CD14-positive monocyte (primary cell): ENCODE measurements at regions not wholly inside any gene's neighbourhood (a gene's known extent, or its start where the extent isn't known, plus 50 kb on each side); places are given as distances from the start of the nearest gene placed in this dataset.

ENCODE experiments used
- DNase-seq, 3 donors: peaks; one replicate each; pipeline ENCODE4 v3.0.0-alpha.2; 2011 to 2022
- H2AFZ ChIP-seq: 2 replicates; pipeline ENCODE4 v1.6.0; 2012; ENCODE audit warnings: mild to moderate bottlenecking, low read depth, low read length, inconsistent platforms; ENCODE audit not compliant: insufficient read depth, poor library complexity, severe bottlenecking
- H3K27ac ChIP-seq, 2 donors: 1 replicate in 1 of 2; 2 replicates in 1 of 2; pipeline ENCODE4 v1.5.1; 2012 to 2013; ENCODE audit warnings: low read length in 2 of 2, control low read depth in 1 of 2, inconsistent platforms in 1 of 2, low read depth in 1 of 2, mild to moderate bottlenecking in 1 of 2
- H3K27me3 ChIP-seq, 2 donors: one replicate each; pipeline versions ENCODE4 v1.6.0 to v1.6.1; 2011 to 2013; ENCODE audit warnings: low read length in 2 of 2; ENCODE audit not compliant: control insufficient read depth in 2 of 2, insufficient read depth in 2 of 2
- H3K36me3 ChIP-seq, 2 donors: replicated peaks in 1 of 2; 1 replicate in 1 of 2; 2 replicates in 1 of 2; pipeline versions ENCODE4 v1.5.1 to v1.6.1; 2012 to 2013; ENCODE audit warnings: low read length in 2 of 2, control low read depth in 1 of 2, inconsistent platforms in 1 of 2, mild to moderate bottlenecking in 1 of 2; ENCODE audit not compliant: insufficient read depth in 2 of 2, control insufficient read depth in 1 of 2
- H3K4me1 ChIP-seq, 2 donors: 1 replicate in 1 of 2; 2 replicates in 1 of 2; pipeline versions ENCODE4 v1.5.1 to v1.6.1; 2012 to 2013; ENCODE audit warnings: low read length in 2 of 2, control low read depth in 1 of 2, inconsistent platforms in 1 of 2, mild to moderate bottlenecking in 1 of 2, moderate library complexity in 1 of 2; ENCODE audit not compliant: insufficient read depth in 2 of 2, control insufficient read depth in 1 of 2
- H3K4me2 ChIP-seq: replicated peaks from 2 replicates; pipeline ENCODE3; 2012; ENCODE audit warnings: low read length, moderate library complexity, mild to moderate bottlenecking; ENCODE audit not compliant: poor library complexity, severe bottlenecking; ENCODE audit errors: extremely low read depth
- H3K4me3 ChIP-seq, 3 experiments: fragments of 200-600 bp in 1 of 3; sonication (generic) in 1 of 3; replicated peaks in 1 of 3; 1 replicate in 2 of 3; 2 replicates in 1 of 3; pipeline ENCODE4 v1.5.1; 2011 to 2013; ENCODE audit warnings: low read length in 3 of 3, mild to moderate bottlenecking in 3 of 3, control low read depth in 2 of 3, low read depth in 2 of 3, inconsistent platforms in 1 of 3, moderate library complexity in 1 of 3
- H3K79me2 ChIP-seq: 2 replicates; pipeline ENCODE4 v1.6.0; 2012; ENCODE audit warnings: mild to moderate bottlenecking, control low read depth, inconsistent platforms, low read length, moderate library complexity; ENCODE audit not compliant: insufficient read depth
- H3K9ac ChIP-seq: 2 replicates; pipeline ENCODE4 v1.6.0; 2017; ENCODE audit warnings: low read length, mild to moderate bottlenecking; ENCODE audit not compliant: insufficient read depth, poor library complexity, severe bottlenecking
- H3K9me3 ChIP-seq, 2 donors: replicated peaks in 1 of 2; 1 replicate in 1 of 2; 2 replicates in 1 of 2; pipeline versions ENCODE4 v1.5.1 to v1.6.1; 2012 to 2013; ENCODE audit warnings: low read length in 2 of 2, control low read depth in 1 of 2; ENCODE audit not compliant: control insufficient read depth in 1 of 2, insufficient read depth in 1 of 2
- H4K20me1 ChIP-seq: 2 replicates; pipeline ENCODE4 v1.6.0; 2012; ENCODE audit warnings: mild to moderate bottlenecking, low read length, control low read depth, moderate library complexity; ENCODE audit not compliant: insufficient read depth
- H3K27ac Mint-ChIP-seq, 7 donors: one replicate each; pipeline ENCODE4 v1.8.0; 2020; ENCODE audit warnings: mild to moderate bottlenecking in 7 of 7, mixed read lengths in 7 of 7, moderate library complexity in 6 of 7, inconsistent platforms in 2 of 7
- H3K27me3 Mint-ChIP-seq, 3 donors: one replicate each; pipeline ENCODE4 v1.8.0; 2021 to 2022; ENCODE audit warnings: low read depth in 3 of 3, mild to moderate bottlenecking in 3 of 3, mixed read lengths in 3 of 3, moderate library complexity in 3 of 3, inconsistent platforms in 1 of 3
- H3K36me3 Mint-ChIP-seq, 2 donors: one replicate each; pipeline ENCODE4 v1.8.0; 2020; ENCODE audit warnings: mixed read lengths in 2 of 2, inconsistent platforms in 1 of 2, mild to moderate bottlenecking in 1 of 2
- H3K4me1 Mint-ChIP-seq: one replicate; pipeline ENCODE4 v1.8.0; 2020; ENCODE audit warnings: mild to moderate bottlenecking, mixed read lengths
- H3K4me3 Mint-ChIP-seq, 2 donors: one replicate each; pipeline ENCODE4 v1.8.0; 2020; ENCODE audit warnings: mild to moderate bottlenecking in 2 of 2, mixed read lengths in 2 of 2, moderate library complexity in 1 of 2
- H3K9me3 Mint-ChIP-seq, 7 donors: one replicate each; pipeline ENCODE4 v1.8.0; 2020 to 2022; ENCODE audit warnings: mixed read lengths in 7 of 7, mild to moderate bottlenecking in 6 of 7, moderate library complexity in 6 of 7, inconsistent platforms in 2 of 7
- CTCF ChIP-seq: fragments of 200-600 bp; IDR thresholded peaks from one replicate; pipeline ENCODE4 v1.8.0; 2022; ENCODE audit warnings: antibody characterized with exemption, mild to moderate bottlenecking
- WGBS: methylation state at CpG from one replicate; pipeline ENCODE4 v1.1.5; 2013; ENCODE audit warnings: missing lambda C conversion rate; ENCODE audit not compliant: insufficient coverage; 5-methylcytosine and 5-hydroxymethylcytosine counted together
- intact Hi-C, 2 donors: fragments of 100-400 bp; cut with micrococcal nuclease; formaldehyde crosslinking; loops; one replicate each; pipeline versions ENCODE4 v1.15.0 to v1.15.1; 2023

GRCh38 chr5:104598285-104598684 is 1035.7 kb upstream of the NUDT12 start:
- H3K4me1 ChIP-seq: no peaks in the 10 kb centered on the region
- no peak overlapping the region for H3K9ac ChIP-seq
- H3K36me3 ChIP-seq: no peaks in the 10 kb centered on the region
- peaks cover 0 to 2% of the 10 kb centered on the region in 2 donors for H3K9me3 ChIP-seq
- H3K4me3 ChIP-seq: no peak overlapping the region
- no peak overlapping the region for H3K4me2 ChIP-seq
- H3K79me2 ChIP-seq: no peaks in the 10 kb centered on the region
- no peaks in the 10 kb centered on the region for H4K20me1 ChIP-seq
- intact Hi-C loops: no loop called here
- no peak overlapping the region for H3K27ac ChIP-seq
- Mint-ChIP-seq H3K4me3 (no peak overlapping the region), H3K27me3 (no peaks in the 10 kb centered on the region), H3K9me3 (peaks cover 0 to 15% (median 2%) of the 10 kb centered on the region in 7 donors), H3K36me3 (no peaks in the 10 kb centered on the region), H3K27ac (no peak overlapping the region), H3K4me1 (no peaks in the 10 kb centered on the region)
- no CpG with 5 or more reads among the region's 1 CpG for WGBS
- no peak for TF ChIP-seq CTCF
- DNase-seq: no peak
- no peaks in the 10 kb centered on the region for H3K27me3 ChIP-seq
- no peak overlapping the region for H2AFZ ChIP-seq

GRCh38 chr5:104594850-104595249 is 1032.3 kb upstream of the NUDT12 start:
- no peaks in the 10 kb centered on the region for H4K20me1 ChIP-seq
- WGBS: 98% methylated on average over 4 of the region's 4 CpGs
- no peak overlapping the region for H3K4me3 ChIP-seq
- H3K9me3 ChIP-seq: peaks cover 2 to 12% of the 10 kb centered on the region in 2 donors
- no peak overlapping the region for H3K27ac Mint-ChIP-seq
- no peaks in the 10 kb centered on the region for H3K36me3 ChIP-seq
- H3K9ac ChIP-seq: no peak overlapping the region
- no peaks in the 10 kb centered on the region for H3K4me1 Mint-ChIP-seq
- no peaks in the 10 kb centered on the region for H3K36me3 Mint-ChIP-seq
- intact Hi-C loops: no loop called here
- H2AFZ ChIP-seq: no peak overlapping the region
- no peaks in the 10 kb centered on the region for H3K4me1 ChIP-seq
- no peaks in the 10 kb centered on the region for H3K27me3 ChIP-seq
- H3K27ac ChIP-seq: no peak overlapping the region
- no peak overlapping the region for H3K4me2 ChIP-seq
- H3K79me2 ChIP-seq: no peaks in the 10 kb centered on the region
- H3K27me3 Mint-ChIP-seq: peaks cover 0 to 1% (median 0%) of the 10 kb centered on the region in 3 donors
- TF ChIP-seq CTCF: no peak
- H3K9me3 Mint-ChIP-seq: peaks cover 0 to 21% (median 7%) of the 10 kb centered on the region in 7 donors
- H3K4me3 Mint-ChIP-seq: no peak overlapping the region
- DNase-seq: no peak
